ENCODE measurements at regions not wholly inside any gene's neighbourhood (a gene's known extent, or its start where the extent isn't known, plus 50 kb on each side); places are given as distances from the start of the nearest gene placed in this dataset.
A peak's percentile ranks its signal among the peaks of the same experiment; 100 is the strongest.

DNA sequence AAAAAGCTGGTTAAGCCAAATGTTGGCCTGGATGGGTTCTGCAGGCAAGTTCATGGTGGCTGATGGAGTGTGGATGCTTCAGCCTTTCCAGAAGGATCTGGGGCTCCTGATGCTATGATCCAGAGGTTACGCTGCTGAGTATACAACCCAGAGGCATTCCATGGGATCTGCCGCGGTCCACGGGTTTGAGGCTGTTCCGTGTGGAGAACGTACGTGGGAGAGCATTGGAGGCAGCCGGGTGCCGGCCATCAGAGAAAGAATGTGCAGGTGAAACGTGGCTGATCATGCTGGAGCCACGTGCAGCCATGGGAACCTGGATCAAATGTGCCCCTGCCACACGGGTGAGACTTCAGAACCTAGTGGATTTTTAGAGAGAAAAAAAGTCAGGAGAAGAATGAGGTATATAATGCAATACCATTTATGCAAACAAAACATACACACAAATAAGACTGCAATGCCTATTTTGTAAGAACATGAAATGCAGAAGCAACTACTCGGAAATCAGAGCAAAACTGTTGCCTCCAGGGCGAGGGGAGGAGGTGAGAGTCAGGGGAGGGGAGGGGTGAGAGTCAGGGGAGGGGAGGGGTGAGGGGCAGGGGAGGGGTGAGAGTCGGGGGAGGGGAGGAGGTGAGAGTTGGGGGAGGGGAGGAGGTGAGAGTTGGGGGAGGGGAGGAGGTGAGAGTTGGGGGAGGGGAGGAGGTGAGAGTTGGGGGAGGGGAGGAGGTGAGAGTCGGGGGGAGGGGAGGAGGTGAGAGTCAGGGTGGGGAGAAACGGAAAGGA, 116.5 kb upstream of the C1orf174 start:
- no peak for DNase-seq (ENCODE audit: low read depth in 2 of 2)

- no peak for DNase-seq (ENCODE audit: low read depth in 2 of 2)
Observed at GRCh38 chr1:4017636-4018365, 117.7 kb upstream of the C1orf174 start.

DNA sequence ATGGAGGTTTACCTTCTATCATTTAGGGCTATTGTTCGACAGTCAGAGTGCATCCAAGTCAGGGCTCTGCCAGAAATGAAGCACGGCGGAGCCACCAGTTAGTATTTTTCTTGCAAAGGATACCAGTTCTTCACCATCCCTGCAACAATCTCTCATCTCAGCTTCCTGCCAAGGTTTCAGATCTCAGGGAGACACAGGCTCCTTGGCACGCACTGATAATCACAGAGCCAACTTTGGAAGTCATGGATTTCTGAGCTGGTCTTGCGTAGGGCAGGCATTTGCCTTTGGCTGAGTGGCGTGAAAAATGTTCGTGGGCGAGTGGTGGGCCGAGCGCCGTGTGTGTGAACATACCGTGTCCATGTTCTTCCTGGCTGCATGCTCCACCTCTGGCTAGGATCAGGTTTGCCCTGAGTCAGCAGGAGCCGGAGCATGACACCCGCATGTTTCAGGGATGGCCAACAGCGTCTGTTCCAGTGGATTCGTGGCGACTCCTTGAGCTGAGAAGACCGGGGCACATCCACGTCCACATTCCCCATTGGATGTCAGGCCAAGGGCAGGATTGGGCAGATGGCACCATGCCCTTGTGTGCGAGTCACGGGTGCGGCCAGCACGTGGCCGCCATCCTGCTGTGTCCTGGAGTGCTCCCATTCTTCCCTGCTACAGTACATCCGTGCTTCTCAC, 118.5 kb upstream of the C1orf174 start:
- no peak for DNase-seq (ENCODE audit: low read depth in 2 of 2)

GRCh38 chr1:4019147-4019521, 119.1 kb upstream of the C1orf174 start:
- DNase-seq (ENCODE audit: low read depth in 2 of 2), result no peak

DNA sequence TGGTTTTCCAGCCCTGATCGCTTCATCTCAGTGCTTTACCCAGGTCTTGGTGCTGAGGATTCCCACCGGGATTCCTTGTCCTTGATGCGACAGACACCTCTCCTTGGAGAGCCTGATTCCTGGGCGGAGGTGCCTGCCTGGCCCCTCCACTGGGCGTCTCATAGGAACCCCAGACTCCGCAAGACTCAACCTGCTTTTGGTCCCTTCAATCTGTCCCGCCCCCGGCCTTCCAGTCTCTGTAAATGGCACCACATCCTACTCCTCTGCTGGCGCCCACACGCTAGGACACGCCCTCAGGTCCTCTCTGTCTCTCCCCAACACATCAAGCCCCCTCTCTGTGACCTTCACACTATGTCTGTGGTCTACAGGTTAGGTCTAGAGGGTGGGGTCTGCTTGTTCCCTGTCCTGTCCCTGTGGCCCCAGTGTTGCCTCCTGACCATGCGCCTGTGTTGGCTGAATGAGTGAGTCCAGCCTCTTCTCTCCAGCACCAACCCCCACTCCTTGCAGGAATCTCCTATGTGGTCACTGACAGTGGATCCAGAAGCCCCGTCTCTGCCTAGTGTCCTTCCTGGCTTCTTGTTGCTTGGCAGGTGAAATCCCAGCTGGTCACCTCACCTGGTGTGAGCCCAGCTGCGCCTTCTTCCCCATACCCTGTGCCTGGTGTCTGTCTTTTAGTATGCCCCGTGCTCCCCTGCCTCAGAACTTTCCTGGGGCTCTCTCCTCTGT, 119.7 kb upstream of the C1orf174 start:
- no peak for DNase-seq (ENCODE audit: low read depth in 2 of 2)

GRCh38 chr1:4020449-4020848, 120.4 kb upstream of the C1orf174 start:
- DNase-seq (ENCODE audit: low read depth in 2 of 2), result no peak

GRCh38 chr1:4021136-4021973, 121.3 kb upstream of the C1orf174 start:
- no peak for DNase-seq (ENCODE audit: low read depth in 2 of 2)

DNA sequence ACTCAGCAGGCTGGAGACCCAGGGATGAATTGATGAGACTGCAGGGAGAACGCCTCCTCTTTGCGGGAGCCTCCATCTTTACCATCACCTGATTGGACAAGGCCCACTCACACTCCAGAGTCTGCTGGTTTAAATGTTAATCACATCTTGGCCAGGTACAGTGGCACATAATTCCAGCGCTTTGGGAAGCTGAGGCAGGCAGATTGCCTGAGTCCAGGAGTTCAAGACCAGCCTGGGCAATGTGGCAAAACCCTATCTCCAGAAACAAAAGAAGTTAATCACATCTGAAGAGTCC, 121.8 kb upstream of the C1orf174 start:
- no peak for DNase-seq (ENCODE audit: low read depth in 2 of 2)

DNA sequence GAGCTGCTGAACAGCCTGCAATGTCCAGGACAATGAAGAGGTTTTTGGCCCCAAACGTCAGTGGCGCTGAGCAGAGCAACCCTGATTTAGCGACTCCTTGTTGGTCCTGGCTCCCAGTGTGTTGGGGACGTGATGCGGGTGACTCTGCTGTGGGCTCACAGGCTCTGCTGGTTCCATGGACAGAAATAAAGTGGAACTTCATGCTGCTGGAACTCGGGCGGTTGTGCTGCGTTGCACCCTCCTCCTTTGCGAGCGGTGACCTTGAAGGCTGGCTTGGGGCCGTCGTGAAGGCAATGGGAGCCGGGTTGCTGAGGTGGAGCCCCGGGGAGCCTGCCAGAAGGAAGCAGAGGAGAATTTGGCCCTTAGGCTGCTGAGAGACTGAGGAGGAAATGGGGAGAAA, 122.6 kb upstream of the C1orf174 start:
- DNase-seq (ENCODE audit: low read depth in 2 of 2), result no peak

DNA sequence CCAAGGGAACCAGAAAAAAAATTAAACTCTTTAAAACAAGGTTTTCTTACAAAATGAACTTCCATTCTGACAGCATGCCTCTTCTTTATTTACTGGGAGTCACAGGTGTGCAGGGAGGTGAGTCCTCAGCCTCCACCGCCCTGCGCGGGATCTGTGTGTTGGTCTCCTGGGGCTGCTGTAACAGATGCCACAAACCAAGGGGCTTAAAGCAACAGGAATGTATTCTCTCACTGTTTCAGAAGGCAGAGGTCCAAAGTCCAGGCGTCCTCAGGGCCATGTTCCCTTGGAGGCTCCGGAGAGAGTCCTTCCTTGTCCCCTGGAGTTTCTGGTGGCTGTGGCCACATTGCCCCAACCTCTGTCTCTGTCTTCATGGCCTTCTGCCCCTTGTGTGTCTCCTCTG, 123.6 kb upstream of the C1orf174 start:
- DNase-seq (ENCODE audit: low read depth in 2 of 2), result no peak

GRCh38 chr1:4024811-4025210, 124.7 kb upstream of the C1orf174 start:
- DNase-seq (ENCODE audit: low read depth in 2 of 2), result no peak

DNA sequence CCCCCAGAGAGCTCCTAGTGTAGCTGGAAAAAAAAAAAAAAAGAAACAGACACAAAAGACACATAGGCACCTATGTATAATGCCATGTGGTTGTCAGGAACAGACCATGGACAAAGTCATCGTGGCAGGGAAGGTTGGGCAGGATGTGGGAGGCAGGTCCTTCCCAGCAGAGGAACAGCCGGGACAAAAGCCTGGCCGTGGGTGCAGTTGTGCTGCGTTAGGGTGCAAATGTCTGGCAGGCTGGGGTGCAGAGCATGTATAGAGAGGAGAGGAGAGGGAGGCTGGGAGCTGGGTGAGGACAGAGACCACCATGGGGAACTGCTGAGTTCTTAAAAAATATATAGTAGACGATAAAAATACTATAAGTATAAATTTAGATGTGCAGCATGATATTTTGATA, 125.7 kb upstream of the C1orf174 start:
- no peak for DNase-seq (ENCODE audit: low read depth in 2 of 2)

DNA sequence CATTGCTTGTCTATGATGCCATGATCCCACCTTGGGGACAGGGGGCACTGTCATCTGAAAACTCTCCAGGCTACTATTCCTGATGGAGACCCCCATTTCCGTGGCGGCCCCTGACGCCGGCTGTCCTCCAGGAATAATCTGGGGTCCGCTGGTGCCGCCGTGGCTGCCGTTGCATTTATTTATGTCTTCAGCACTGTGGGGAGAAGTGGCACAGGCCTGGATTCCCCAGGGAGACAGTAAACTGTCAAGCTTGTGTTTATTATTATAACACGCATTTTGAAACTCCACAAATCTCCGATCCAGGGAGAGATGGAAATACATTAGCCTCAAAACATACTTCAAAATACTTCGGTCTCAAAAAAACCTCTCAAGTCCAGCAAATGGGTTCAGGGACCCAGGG, 126.9 kb upstream of the C1orf174 start:
- DNase-seq (ENCODE audit: low read depth in 2 of 2), result no peak

GRCh38 chr1:4027492-4028138, 127.5 kb upstream of the C1orf174 start:
- DNase-seq (ENCODE audit: low read depth in 2 of 2), result peak in 1 of 2 donors; percentile 3

GRCh38 chr1:4028139-4028501, 128.0 kb upstream of the C1orf174 start:
- no peak for DNase-seq (ENCODE audit: low read depth in 2 of 2)

GRCh38 chr1:4029376-4029775, 129.3 kb upstream of the C1orf174 start:
- no peak for DNase-seq (ENCODE audit: low read depth in 2 of 2)

- no peak for DNase-seq (ENCODE audit: low read depth in 2 of 2)
Observed at GRCh38 chr1:4032571-4032970, 132.5 kb upstream of the C1orf174 start.

GRCh38 chr1:4033129-4033676, 133.1 kb upstream of the C1orf174 start:
- no peak for DNase-seq (ENCODE audit: low read depth in 2 of 2)

- DNase-seq (ENCODE audit: low read depth in 2 of 2), result no peak
Observed at GRCh38 chr1:4033713-4034112, 133.6 kb upstream of the C1orf174 start.

DNA sequence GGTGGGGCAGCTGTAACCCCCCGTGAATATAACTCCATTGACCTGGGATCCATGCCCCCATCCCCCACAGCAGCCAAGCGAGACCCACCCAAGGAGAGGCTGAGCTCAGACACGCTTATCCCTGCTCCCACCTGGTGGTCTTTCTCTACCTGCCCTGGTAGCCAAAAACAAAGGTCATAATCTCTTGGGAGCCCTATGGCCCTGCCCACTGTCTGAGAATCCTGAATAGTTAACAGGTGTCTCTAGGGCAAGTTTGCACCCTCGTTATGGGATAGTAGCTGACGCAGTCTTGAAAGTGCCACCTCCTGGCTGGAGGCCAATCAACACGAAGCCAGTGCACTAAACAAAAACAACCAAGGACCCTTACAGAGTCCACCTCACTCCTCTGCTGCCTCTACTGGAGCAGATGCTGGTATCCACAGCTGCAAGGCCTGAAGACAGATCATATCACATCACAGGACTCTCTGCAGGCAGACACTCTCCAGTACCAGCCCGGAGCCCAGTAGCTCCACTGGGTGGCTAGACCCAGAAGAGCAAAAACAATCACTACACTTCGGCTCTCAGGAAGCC, 134.3 kb upstream of the C1orf174 start:
- DNase-seq (ENCODE audit: low read depth in 2 of 2), result no peak
